ENCODE measurements at regions not wholly inside any gene's neighbourhood (a gene's known extent, or its start where the extent isn't known, plus 50 kb on each side); places are given as distances from the start of the nearest gene placed in this dataset.

- no peak for TF ChIP-seq MAX (IDR thresholded peaks at IDR 0.05)
- TF ChIP-seq BRCA1 (IDR thresholded peaks at IDR 0.05; ENCODE audit: low read depth, low read length): no peak
- no peak for TF ChIP-seq POU5F1 (IDR thresholded peaks at IDR 0.05; ENCODE audit: low read depth, low read length)
These were observed 222.2 kb upstream of the GPR26 start (continued) for GRCh38 chr10:123443924-123444323.

Data from H1 (cell line).